GM19468 (cell line): ENCODE measurements at regions not wholly inside any gene's neighbourhood (a gene's known extent, or its start where the extent isn't known, plus 50 kb on each side); places are given as distances from the start of the nearest gene placed in this dataset.

Experiments used
- ATAC-seq: cut with Tn5 transposase; IDR thresholded peaks from one replicate; pipeline ENCODE4 v1.9.1; 2021; ENCODE audit warnings: mild to moderate bottlenecking, moderate library complexity, moderate number of reproducible peaks; ENCODE audit not compliant: unreplicated experiment; ENCODE audit errors: extremely low read depth

DNA sequence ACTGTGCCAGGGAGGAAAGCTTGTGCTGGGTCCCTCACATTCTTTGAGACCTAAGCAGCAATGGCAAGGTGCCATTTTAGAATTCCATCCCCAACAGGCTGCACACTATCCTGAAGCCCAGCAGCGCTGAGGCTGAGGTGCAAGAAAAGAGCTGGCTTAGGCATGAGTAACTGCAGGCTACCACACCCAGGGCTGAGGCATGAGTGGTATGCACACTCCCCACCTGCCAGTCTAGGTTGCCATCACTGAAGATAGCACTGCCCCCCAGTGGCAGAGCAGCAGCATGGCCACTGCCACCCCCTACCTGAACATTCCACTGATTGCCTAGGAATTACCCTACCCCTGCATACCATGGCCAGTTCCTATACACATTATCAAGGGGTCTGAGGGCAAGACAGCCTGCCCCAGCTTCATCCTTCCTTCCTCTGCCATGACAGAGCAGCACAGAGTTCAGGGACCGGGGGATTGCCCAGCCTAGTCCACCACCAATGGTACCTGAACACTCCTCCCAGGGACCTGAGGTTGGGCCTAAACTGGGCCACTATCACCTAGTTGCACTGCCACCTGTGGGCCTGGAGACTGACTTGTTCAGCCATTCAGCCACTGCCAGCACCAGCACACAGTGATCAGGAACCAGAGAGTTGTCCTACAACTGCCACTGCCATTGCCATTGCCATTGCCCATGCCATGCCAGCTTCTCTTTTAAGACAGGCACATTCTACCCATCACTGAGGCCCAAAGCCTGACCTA lies 129.8 kb downstream of the SATB1 start:
- ATAC-seq, result peak; percentile 86

DNA sequence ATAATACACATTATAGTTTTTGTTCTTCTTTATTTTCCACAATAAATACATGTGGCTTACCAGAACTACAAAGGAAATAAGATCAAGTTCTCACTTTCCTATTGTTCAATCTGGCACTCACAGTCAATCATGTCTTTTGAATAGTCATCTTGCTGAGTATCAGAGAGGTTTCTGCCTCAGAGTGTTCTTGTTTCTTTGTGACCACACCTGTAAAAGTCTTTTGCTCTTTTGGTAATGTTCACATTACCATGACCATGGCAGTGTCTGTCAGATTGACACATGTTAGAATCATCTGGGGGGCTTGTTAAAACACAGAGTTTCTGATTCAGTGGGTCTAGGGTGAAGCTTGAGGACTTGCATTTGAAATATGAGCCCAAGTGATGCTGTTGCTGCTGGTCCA lies 135.0 kb downstream of the SATB1 start:
- no peak for ATAC-seq

DNA sequence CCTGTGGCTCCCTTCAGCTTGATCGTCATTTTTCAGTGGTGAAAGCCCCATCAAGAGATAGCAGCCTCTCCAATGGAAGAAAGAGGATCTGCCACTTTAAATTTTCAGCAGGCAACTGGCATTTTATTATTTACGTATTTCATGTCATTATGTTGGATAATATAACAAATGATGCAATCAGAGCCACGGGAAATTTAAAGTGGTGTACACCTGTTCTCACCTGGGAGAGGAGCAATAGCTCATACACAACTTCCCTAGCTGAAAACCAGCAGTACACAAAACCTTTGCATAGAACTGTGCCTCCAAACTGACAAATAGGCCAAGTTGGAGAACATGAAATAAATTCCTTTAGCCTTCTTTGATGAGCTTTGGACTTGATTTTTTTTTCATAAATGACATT lies 136.9 kb downstream of the SATB1 start:
- no peak for ATAC-seq

DNA sequence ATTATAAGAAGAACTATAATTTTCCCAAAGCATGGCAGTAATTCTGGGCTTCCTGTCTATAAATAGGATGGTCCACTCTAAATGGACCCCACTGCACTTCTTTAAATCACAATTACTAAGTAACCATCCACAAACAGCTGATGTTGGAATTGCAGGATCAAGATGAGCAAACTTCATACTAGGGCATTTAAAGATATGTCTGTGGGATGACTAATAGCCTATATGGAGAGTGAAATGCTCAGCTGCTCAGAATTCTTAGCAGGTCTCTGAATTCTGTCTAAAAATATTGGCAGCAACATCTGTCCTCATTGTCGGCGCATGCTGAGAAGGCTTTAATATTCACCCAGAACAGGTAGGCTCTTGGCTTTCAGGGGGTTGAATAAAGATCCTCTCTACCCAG lies 140.4 kb downstream of the SATB1 start:
- ATAC-seq, result no peak

DNA sequence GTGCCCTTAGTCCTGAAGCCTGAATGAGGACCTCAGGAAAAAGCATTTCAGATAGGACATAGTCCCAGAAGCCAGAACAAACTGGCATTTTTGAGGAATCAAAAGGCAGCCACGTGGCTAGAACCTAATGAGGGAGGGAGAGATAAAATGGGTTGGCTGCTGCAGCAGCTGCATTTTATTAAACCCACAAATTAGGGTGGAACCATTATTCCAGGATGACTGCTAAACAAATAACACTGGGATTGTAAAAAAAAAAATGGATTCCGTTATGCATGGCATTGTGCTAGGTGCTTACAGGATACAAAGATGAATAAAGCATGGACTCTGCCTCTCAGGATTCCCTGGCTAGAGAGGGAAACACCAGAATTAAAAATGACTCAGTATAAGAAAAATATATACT lies 141.5 kb downstream of the SATB1 start:
- ATAC-seq, result no peak

DNA sequence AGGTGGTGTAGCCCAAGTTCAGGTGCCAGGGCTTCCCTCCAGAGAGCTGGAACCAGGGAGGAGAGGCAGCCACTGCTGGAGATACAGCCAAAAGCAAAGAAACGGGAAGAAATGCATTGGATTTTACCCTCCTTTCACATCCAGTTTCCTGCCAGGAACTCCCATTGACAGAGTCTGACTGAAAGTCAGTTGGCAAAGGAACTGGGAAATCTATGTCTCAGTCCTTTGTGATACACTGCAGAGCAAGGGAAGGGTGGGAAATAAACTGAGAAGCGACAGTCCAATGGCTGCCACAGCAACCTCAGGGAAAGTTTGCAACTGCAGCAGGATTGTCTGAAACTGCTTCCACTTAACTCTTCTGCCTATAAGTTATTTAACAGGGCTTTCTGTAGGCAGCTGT lies 142.6 kb downstream of the SATB1 start:
- no peak for ATAC-seq

DNA sequence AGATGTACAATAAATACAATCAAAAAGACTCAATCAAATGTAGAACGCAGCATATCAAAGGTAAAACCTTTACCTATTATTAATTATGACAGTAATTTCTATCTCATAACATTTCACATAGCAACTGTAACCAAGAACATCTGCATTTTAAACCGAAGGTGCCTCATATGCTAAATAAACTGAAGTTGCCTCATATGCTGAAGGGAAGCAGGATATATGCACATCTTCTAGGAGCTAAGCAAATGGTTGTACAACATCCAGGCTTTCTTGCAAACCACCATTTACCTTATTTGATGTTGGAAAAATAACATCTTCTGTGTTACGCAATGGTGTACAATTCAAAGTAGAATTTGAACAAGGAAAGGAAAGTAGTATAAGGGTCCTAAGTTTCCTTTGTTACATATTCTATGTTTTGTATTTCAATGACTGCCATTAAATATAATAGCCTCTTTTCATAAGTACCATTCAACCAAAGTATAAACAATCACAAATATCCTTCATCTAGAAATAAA lies 145.9 kb downstream of the SATB1 start:
- no peak for ATAC-seq

DNA sequence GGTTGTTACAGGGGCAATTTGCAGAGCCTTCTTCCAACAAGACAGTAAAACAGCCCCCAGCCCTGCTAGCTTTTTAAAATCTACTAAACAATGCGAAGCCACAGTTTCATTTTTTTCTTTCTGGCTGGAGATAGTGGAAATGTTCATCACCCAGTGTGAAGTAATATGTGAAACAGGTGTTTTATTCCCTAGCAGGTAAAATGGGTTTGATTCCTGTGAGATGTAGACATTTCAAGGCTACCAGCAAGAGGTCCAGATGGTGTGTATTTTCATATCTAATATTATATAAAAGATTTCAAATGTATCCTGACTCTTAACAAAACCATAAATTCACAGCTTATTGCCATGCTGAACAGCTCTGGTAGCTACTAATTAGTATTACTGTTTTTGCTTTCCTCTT lies 160.3 kb downstream of the SATB1 start:
- ATAC-seq, result no peak

DNA sequence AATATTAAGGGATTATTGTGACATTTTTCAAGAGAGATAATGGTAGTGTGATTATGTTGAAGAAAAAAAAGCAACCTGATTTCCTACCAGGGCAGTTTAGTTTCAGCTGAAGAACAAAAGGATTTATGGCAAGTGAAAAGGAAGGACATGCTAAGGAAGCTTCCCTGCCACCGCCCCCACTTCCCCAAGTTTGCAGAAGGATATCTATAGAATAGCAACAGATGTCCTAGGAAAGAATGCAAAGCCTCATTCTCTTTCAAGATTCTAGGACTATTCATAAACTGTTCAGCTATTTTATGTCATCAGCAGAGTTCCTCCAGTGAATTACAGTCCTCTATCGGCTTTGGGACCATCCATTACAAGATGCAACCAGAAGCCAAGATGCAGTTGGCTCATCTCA lies 160.8 kb downstream of the SATB1 start:
- ATAC-seq, result no peak

DNA sequence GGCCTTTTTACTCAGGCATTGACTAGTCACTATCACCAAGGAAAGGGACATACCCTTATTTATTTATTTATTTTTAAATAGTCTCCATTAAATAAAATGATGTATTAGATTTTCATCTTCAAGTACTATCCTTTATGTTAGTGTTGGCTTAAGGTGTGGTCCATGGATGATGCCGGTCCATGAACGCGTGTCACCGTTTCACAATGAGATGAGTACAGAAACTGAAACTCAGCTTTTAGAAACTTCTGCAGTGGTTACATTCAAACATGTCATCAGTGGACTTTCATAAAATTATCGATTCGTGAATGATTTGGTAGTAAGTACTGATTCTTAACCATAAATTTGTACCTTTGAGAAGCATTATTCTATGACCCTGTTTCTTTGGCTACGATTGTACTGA lies 166.6 kb downstream of the SATB1 start:
- peak; percentile 26 for ATAC-seq

DNA sequence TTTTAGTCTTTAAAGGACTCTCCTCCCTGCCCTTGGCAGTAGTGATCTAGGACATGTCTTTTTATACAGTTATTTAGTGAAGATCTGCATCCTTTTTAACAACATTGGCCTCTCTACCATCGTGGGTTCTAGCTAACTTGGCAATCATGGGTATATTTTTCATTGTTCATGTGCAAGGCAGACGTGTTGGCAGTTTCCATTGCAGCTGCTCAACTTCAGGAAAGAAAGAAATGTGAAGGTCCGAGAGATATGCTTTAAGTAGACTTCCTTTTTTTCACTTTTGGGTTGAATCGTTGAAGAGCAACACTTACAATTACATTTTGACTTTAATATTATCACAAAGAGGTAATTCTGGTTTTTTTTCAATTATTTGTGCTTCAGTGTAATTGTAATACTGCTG lies 172.6 kb downstream of the SATB1 start:
- ATAC-seq, result no peak

DNA sequence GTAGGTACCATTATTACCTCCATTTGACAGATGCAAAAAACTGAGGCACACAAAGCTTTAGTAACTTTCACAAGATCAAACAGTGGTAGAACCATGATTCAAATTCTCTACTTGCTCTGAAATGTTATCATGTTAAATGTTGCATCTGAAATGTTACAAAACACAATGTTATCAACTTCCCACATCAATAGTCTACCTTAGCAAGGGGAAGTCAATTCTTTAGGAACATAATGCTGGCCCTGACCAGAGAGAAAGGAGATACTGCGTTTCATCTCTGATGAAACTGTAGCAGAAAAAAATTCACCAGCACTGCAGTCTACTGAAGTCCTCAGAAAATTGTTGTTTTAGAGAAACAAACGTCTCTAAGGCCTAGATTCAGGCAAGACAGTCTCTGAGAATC lies 174.1 kb downstream of the SATB1 start:
- no peak for ATAC-seq

DNA sequence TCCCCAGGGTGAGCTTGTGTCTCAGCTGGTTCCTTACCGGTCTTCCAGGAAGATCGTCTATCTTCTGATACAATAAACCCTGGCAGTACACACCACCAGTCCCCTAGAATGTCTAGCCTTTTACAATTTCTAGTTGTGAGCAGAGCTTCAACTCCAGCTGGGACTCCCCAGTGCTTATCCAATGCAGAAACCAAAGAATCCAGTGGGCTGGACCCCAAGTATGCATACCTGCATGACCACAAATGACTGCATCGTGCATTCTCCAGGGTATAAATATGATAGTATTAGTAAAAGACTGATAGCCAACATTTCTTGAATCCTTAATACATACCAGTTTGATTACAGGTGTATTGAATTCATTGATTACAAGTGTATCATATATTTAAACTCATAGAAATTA lies 176.0 kb downstream of the SATB1 start:
- ATAC-seq, result no peak

DNA sequence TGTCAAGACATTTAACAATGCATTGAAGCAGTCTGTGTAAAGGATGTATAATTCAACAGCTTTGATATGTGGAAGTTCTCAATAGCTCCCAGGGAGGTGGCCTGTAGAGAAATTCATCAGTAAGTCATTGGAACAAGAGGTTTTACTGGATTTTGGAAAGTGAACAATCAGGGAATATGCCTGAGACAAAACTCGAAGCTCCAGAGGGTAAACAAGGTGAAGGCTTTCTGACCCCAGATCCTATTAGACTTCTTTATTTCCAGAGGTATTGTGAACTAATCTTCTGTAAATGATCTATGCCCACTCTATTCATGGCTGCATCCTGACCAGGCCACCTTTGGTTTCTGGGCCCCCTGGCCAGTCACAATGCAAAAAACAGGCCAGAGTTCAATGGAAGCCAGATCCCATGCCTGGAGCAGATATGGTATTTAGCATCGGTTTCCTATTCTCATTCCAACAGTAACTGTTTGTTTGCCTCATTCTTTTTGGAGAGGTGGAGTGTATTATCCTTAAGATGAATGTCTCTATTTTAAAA lies 177.3 kb downstream of the SATB1 start:
- ATAC-seq, result no peak

DNA sequence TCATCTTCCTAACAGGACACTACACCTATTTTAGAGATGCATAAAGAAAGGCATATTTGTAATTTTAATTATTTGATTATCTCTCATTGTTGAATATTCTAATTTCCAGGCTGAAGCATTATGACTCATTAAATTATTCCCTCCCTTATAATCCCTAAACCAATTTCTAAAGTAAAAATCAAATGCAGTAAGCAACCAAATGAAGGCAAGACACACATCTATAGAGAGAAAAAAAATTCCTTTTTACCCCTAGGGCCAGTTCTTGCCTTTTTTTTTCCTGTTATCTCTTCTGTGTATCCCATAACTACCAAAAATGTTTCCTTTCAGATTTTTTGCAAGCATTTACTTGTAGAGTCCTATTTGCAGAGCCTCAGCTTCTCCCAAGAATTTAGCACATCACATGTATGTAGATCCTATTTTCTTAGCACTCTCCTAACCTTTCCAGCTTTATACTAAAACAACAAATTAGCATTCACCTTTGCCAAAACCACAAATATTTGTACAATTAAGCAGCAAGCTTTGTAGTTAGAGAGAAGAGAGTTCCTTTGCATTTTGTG lies 177.9 kb downstream of the SATB1 start:
- ATAC-seq, result no peak

DNA sequence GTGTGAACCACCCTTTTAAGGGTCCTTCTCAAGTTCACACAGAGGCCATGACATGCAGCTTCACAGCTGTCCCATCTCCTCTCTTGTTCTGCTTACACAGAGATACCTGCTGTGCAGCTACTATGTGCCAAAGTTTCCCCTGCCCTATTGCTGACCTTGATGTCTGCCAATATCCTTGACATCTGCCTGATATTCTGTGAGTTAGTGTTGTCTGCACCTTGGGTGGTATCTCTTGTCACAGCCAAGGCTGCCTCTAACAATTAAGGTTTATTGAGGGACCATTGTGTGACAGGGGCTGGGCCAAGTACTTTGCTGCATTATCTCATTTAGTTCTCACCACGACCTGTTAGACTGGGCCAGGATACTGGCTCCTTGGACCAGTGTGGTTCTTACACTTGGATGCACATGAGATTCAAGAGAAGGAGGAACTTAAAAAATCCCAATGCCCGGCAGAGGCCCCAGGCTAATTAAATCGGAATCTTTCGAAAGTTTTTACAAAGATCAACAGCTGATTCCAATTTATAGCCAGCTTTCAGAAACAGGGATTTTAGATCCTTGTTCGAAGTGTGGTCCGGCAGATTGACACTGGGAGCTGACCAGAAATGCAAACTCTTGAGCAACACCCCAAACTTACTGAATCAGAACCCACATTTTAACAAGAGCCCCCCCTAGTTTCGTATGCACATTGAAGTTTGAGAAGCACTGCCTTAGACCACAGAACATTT lies 178.6 kb downstream of the SATB1 start:
- ATAC-seq, result no peak

DNA sequence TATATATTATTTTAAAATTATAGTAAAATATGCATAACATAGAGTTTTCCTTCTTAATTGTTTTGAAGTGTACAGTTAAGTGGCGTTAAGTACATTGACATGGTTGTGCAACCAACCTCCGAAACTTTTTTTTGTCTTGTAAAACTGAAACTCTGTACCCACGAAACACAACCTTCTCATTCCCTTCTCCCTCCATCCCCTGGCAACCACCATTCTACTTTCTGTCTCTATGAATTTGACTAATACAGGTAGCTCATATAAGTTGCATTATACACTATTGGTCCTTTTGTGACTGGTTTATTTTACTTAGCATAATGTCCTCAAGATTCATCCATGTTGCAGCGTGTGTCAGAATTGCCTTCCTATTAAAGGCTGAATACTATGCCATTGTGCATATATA lies 179.4 kb downstream of the SATB1 start:
- ATAC-seq, result peak; percentile 70

DNA sequence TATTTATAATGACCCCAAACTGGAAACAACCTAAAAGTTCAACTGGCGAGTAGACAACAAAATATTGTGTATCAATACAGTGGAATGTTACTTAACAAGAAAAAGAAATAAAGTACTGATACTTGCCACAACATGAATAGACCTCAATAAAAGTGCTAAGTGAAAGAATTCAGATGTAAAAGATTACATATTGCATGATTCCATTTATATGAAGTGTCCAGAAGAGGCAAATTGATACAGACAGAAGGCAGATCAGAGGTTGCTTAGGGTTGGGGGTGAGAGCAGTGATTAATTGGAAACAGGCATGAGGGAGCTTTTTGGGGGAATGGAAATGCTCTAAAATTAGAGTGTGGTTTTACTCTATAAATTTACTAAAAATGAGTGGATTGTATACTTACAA lies 183.3 kb downstream of the SATB1 start:
- ATAC-seq, result no peak

DNA sequence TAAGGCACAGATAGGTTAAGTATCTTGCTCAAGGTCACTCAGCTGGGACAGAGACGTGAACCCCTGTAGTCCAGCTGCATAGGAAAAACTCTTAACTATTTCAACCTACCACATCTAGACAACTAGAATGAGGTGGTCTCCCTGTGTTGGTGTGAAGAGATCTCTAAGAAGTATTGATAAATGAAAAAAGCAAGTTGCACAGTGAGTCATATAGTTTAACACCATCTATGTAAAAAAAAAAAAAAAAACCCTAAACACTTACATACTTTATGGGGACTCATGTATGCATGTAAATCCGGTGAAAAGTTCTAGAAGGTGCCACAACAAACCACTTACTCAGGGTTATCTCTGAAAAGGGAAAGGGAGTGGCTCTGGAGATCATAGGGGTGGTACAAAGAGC lies 185.5 kb downstream of the SATB1 start:
- no peak for ATAC-seq

DNA sequence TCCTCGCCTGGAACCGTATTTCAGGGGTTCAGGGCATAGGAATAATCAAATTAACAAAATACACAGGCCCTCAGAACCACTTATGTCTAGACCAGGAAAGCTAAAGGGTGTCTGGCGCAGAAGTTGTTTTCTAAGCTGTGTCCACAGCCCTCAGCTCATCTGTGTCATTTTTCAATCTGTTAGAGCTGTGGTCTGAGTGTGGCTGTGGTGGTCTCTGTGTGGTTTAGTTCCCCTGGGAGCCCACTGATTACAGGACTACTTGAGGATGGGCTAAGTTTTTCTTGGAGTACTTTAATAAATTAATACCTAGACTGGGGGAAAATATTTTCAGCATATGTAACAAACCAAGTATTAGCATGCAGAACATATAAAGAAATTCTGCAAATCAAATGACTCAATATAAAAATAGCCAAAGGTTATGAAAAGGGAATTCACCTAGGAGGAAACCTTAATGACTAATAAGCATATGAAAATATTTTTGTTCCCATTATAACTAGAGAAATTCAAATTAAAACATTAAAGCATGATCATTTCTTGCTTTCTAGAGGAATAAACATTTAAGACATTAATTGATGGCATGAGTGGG lies 186.3 kb downstream of the SATB1 start:
- no peak for ATAC-seq

DNA sequence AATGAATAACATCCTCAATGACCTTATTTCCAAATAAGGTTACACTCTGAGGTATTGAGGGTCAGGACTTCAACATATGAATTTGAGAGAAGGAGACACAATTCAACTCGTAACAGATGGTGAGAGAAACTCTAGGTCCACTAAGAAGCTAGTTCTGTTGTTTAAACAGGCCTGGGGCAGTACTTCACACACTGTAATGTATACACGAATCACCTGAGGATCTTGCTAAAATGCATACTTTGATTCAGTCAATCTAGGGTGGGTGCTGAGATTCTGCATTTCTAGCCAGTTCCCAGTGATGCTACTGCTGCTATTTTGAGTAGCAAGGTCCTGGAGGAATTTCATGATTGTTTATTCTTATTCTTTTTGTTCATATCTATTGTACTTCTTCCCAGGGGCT lies 186.8 kb downstream of the SATB1 start:
- ATAC-seq, result no peak
